ENCODE measurements at regions not wholly inside any gene's neighbourhood (a gene's known extent, or its start where the extent isn't known, plus 50 kb on each side); places are given as distances from the start of the nearest gene placed in this dataset.
"Not testable (repeated sequence)": the region's sequence is repeated elsewhere in the genome, so short reads cannot be mapped to it uniquely, and the experiment has no call there.

DNA sequence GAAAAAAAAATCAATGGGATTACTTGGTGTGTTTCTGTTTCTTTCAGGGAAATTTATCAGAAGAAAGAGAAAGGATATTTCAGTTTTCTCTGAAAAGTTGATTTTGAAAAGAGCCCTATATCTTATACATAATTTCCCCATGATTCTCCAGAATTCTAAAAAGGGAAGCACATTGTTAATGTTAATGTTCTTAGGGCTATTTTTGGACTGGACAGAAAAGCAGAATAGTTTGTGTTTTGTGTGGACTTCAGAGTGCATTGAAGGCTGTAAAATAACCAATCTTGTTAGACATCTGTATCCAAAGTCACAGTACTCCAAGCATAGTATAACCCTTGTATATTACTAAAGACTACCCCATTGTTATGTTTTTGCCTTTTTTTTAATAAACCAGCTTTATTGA is 130.3 kb downstream of the SEPTIN7 start:
- not testable (repeated sequence) for TF ChIP-seq CTCF (IDR thresholded peaks at IDR 0.05); CHD4 (IDR thresholded peaks at IDR 0.05; ENCODE audit: borderline replicate concordance); RFX5 (IDR thresholded peaks at IDR 0.05); NR3C1 (IDR thresholded peaks at IDR 0.05); POLR2A (IDR thresholded peaks at IDR 0.05; ENCODE audit: low read length); REST (IDR thresholded peaks at IDR 0.05); JUN (IDR thresholded peaks at IDR 0.05); SMC3 (IDR thresholded peaks at IDR 0.05)
- TF ChIP-seq, protein P1, sequence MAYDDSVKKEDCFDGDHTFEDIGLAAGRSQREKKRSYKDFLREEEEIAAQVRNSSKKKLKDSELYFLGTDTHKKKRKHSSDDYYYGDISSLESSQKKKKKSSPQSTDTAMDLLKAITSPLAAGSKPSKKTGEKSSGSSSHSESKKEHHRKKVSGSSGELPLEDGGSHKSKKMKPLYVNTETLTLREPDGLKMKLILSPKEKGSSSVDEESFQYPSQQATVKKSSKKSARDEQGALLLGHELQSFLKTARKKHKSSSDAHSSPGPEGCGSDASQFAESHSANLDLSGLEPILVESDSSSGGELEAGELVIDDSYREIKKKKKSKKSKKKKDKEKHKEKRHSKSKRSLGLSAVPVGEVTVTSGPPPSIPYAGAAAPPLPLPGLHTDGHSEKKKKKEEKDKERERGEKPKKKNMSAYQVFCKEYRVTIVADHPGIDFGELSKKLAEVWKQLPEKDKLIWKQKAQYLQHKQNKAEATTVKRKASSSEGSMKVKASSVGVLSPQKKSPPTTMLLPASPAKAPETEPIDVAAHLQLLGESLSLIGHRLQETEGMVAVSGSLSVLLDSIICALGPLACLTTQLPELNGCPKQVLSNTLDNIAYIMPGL (CRISPR knock-in tag; IDR thresholded peaks at IDR 0.05; ENCODE audit: borderline replicate concordance) = not testable (repeated sequence)
